HepG2 (cell line): ENCODE measurements at regions not wholly inside any gene's neighbourhood (a gene's known extent, or its start where the extent isn't known, plus 50 kb on each side); places are given as distances from the start of the nearest gene placed in this dataset.
"Not testable (repeated sequence)": the region's sequence is repeated elsewhere in the genome, so short reads cannot be mapped to it uniquely, and the experiment has no call there.

Experiments used
- ATAC-seq: fragments of 200-7000 bp; cut with Tn5 transposase; 3 replicates; pipeline ENCODE4 v1.9.1; 2020; ENCODE audit warnings: mild to moderate bottlenecking, moderate library complexity
- BruUV-seq: library from RNA; stranded (reverse); fragments of 400-500 nt; replicated peaks from 2 replicates; lab custom pipeline; 2021; lab: Mats Ljungman, UMichigan
- CTCF ChIA-PET: fragments of 300-600 bp; formaldehyde crosslinking; extraction: SDS; loops from one replicate; lab custom pipeline; 2021; ENCODE audit warnings: low total read pairs, inconsistent platforms, low intra/inter-chr PET ratio; lab: Yijun Ruan, JAX
- POLR2A ChIA-PET: fragments of 350-600 bp; sonication (Branson Sonifier 250); formaldehyde crosslinking; loops from one replicate; lab custom pipeline; 2020; ENCODE audit warnings: antibody characterized with exemption, inconsistent platforms; lab: Yijun Ruan, JAX
- DNase-seq: peaks from one replicate; pipeline ENCODE4 v3.0.0-alpha.2; 2015; ENCODE audit warnings: low spot score
- FAIRE-seq: peaks from 3 replicates; lab custom pipeline; 2011; peaks lifted over from hg19 to GRCh38; lab: Jason Lieb, UNC
- H2AFZ ChIP-seq: one replicate; pipeline ENCODE4 v1.6.1; 2011; ENCODE audit warnings: low read length, inconsistent platforms
- H3K27ac ChIP-seq: fragments of 300-600 bp; 3 replicates; pipeline ENCODE4 v1.8.0; 2011; ENCODE audit warnings: mixed run types, mild to moderate bottlenecking, mixed read lengths, low read length, inconsistent platforms; ENCODE audit not compliant: insufficient read depth; ENCODE audit errors: extremely low read length
- H3K27me3 ChIP-seq, 2 experiments: fragments of 200-600 bp in 1 of 2; 2 replicates in 1 of 2; 3 replicates in 1 of 2; pipeline versions ENCODE4 v1.6.0 to v1.8.0; 2011; ENCODE audit warnings: low read length in 2 of 2, mild to moderate bottlenecking in 2 of 2, moderate library complexity in 2 of 2, inconsistent platforms in 1 of 2; ENCODE audit not compliant: insufficient read depth in 2 of 2, control insufficient read depth in 1 of 2
- H3K36me3 ChIP-seq, 2 experiments: fragments of 200-600 bp in 1 of 2; replicated peaks in 1 of 2; 2 replicates in 1 of 2; 3 replicates in 1 of 2; pipeline versions ENCODE4 v1.5.1 to v1.8.0; 2011; ENCODE audit warnings: low read length in 2 of 2, inconsistent platforms in 1 of 2; ENCODE audit not compliant: insufficient read depth in 2 of 2, control insufficient read depth in 1 of 2
- H3K4me1 ChIP-seq: 2 replicates; pipeline ENCODE4 v1.5.1; 2012; ENCODE audit warnings: low read length, inconsistent platforms; ENCODE audit not compliant: insufficient read depth
- H3K4me2 ChIP-seq: 2 replicates; pipeline ENCODE4 v1.6.0; 2011; ENCODE audit warnings: low read depth, low read length, inconsistent platforms
- H3K4me3 ChIP-seq, 3 experiments: fragments of 200-600 bp in 1 of 3; sonication (generic), shearing (Covaris generic) in 1 of 3; replicated peaks in 1 of 3; 2 replicates each; pipeline ENCODE4 v1.5.1; 2011 to 2016; ENCODE audit warnings: low read length in 3 of 3, inconsistent platforms in 2 of 3, low read depth in 2 of 3, mild to moderate bottlenecking in 2 of 3, control low read depth in 1 of 3, mixed read lengths in 1 of 3; ENCODE audit not compliant: insufficient read depth in 1 of 3
- H3K79me2 ChIP-seq: one replicate; pipeline ENCODE4 v1.6.1; 2011; ENCODE audit warnings: low read length, inconsistent platforms; ENCODE audit not compliant: insufficient read depth
- H3K9ac ChIP-seq: 2 replicates; pipeline ENCODE4 v1.6.0; 2011; ENCODE audit warnings: mild to moderate bottlenecking, low read depth, low read length, inconsistent platforms; ENCODE audit not compliant: insufficient read depth
- H3K9me3 ChIP-seq: 2 replicates; pipeline ENCODE4 v1.5.1; 2012; ENCODE audit warnings: mild to moderate bottlenecking, low read length
- H4K20me1 ChIP-seq: 2 replicates; pipeline ENCODE4 v1.6.0; 2011; ENCODE audit warnings: inconsistent platforms, mild to moderate bottlenecking, low read length, moderate library complexity; ENCODE audit not compliant: insufficient read depth
- HOXD1 ChIP-seq: sonication (generic); formaldehyde crosslinking; IDR thresholded peaks from 2 replicates; pipeline ENCODE4 v1.5.0; 2020; ENCODE audit warnings: missing genetic modification reagents
- IRX3 ChIP-seq: sonication (generic); formaldehyde crosslinking; IDR thresholded peaks from 2 replicates; pipeline ENCODE4 v1.8.1; 2023; ENCODE audit warnings: mild to moderate bottlenecking, low read depth, missing genetic modification reagents, borderline replicate concordance
- MAFK ChIP-seq, 2 experiments: IDR thresholded peaks in 1 of 2; conservative IDR thresholded peaks in 1 of 2; 2 replicates each; pipeline ENCODE4 v1.6.1; 2011; ENCODE audit warnings: improper control_type of control experiment in 2 of 2, low read length in 2 of 2
- MTF1 ChIP-seq: sonication (generic); formaldehyde crosslinking; IDR thresholded peaks from 2 replicates; pipeline ENCODE4 v1.5.0; 2020; ENCODE audit warnings: missing genetic modification reagents
- PAWR ChIP-seq: sonication (generic); formaldehyde crosslinking; IDR thresholded peaks from 2 replicates; pipeline ENCODE4 v1.4.0; 2020; ENCODE audit warnings: missing genetic modification reagents, mild to moderate bottlenecking, borderline replicate concordance
- REST ChIP-seq, 2 experiments: IDR thresholded peaks; 2 replicates each; pipeline ENCODE4 v1.6.1; 2011 to 2012; ENCODE audit warnings: low read length in 2 of 2, borderline replicate concordance in 1 of 2, low read depth in 1 of 2, mild to moderate bottlenecking in 1 of 2, moderate library complexity in 1 of 2
- ZBTB39 ChIP-seq: sonication (generic); formaldehyde crosslinking; IDR thresholded peaks from 2 replicates; pipeline ENCODE4 v1.5.0; 2020; ENCODE audit warnings: missing genetic modification reagents
- WGBS: methylation state at CpG from one replicate; pipeline ENCODE4 v1.1.6; 2017; ENCODE audit warnings: low lambda C conversion rate; 5-methylcytosine and 5-hydroxymethylcytosine counted together
- in situ Hi-C: cut with HindIII; loops from 2 replicates; pipeline ENCODE4 v1.10.0; 2017; ENCODE audit warnings: low pct_unique_long_range_greater_than_20kb; ENCODE audit not compliant: extremely low pct_ligation_motif_present
- intact Hi-C: fragments of 100-400 bp; cut with micrococcal nuclease; formaldehyde crosslinking; loops from one replicate; pipeline ENCODE4 v1.10.0; 2022; ENCODE audit not compliant: unreplicated experiment
- TF ChIP-seq, protein P1 (sequence below): sonication (generic); formaldehyde crosslinking; IDR thresholded peaks from 2 replicates; pipeline ENCODE4 v1.4.0; 2020; ENCODE audit warnings: mild to moderate bottlenecking, missing genetic modification reagents, borderline replicate concordance

GRCh38 chr6:84944926-84945325 is 180.5 kb upstream of the TBX18 start:
- BruUV-seq, CTCF ChIA-PET, H3K79me2 ChIP-seq, H3K4me3 ChIP-seq, H3K27ac ChIP-seq, H3K36me3 ChIP-seq, H2AFZ ChIP-seq, H3K9ac ChIP-seq, FAIRE-seq, H4K20me1 ChIP-seq, DNase-seq, ATAC-seq, intact Hi-C loops, in situ Hi-C loops, H3K27me3 ChIP-seq, POLR2A ChIA-PET, H3K4me1 ChIP-seq, H3K4me2 ChIP-seq: not testable (repeated sequence)
- WGBS: 4% methylated on average over 7 of the region's 7 CpGs
- peaks cover 11% of the 10 kb centered on the region; the same call in 1 of the 2 replicates for H3K9me3 ChIP-seq
- TF ChIP-seq MAFK (conservative IDR thresholded peaks at IDR 0.05 in 1 of 2, IDR thresholded peaks at IDR 0.05 in 1 of 2; ENCODE audit: low read length in 2 of 2): peak; percentile 8 to 42; a peak in 2 of 4 replicates

- no peak overlapping the region for H3K4me2 ChIP-seq
- ChIA-PET POLR2A (no interaction called here), CTCF (no interaction called here)
- no peaks in the 10 kb centered on the region for H4K20me1 ChIP-seq
- ATAC-seq (no peak), FAIRE-seq (no peak), DNase-seq (no peak)
- H3K27ac ChIP-seq: no peak overlapping the region
- no peak overlapping the region for H3K4me3 ChIP-seq
- H3K36me3 ChIP-seq: no peaks in the 10 kb centered on the region
- H3K9ac ChIP-seq: no peak overlapping the region
- in situ Hi-C loops (no loop called here), intact Hi-C loops (no loop called here)
- BruUV-seq: no TSS peak
- WGBS: 88% methylated on average over 1 of the region's 1 CpG
- H3K9me3 ChIP-seq: 0 out of 2 replicates have a peak, but pooled peaks cover under 1% of the 10 kb centered on the region
- no peaks in the 10 kb centered on the region for H3K27me3 ChIP-seq
- H3K4me1 ChIP-seq: no peaks in the 10 kb centered on the region
- H2AFZ ChIP-seq: no peak overlapping the region
- no peaks in the 10 kb centered on the region for H3K79me2 ChIP-seq
- TF ChIP-seq REST (IDR thresholded peaks at IDR 0.05; ENCODE audit: borderline replicate concordance in 1 of 2, low read depth in 1 of 2, low read length in 2 of 2) (no peak), PAWR (CRISPR knock-in tag) (no peak), IRX3 (CRISPR knock-in tag) (no peak), ZBTB39 (CRISPR knock-in tag) (no peak), HOXD1 (no peak), MTF1 (CRISPR knock-in tag) (no peak)
- TF ChIP-seq, protein P1, sequence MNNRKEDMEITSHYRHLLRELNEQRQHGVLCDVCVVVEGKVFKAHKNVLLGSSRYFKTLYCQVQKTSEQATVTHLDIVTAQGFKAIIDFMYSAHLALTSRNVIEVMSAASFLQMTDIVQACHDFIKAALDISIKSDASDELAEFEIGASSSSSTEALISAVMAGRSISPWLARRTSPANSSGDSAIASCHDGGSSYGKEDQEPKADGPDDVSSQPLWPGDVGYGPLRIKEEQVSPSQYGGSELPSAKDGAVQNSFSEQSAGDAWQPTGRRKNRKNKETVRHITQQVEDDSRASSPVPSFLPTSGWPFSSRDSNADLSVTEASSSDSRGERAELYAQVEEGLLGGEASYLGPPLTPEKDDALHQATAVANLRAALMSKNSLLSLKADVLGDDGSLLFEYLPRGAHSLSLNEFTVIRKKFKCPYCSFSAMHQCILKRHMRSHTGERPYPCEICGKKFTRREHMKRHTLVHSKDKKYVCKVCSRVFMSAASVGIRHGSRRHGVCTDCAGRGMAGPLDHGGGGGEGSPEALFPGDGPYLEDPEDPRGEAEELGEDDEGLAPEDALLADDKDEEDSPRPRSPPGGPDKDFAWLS (CRISPR knock-in tag): no peak
Measured at GRCh38 chr6:84943905-84944304, 179.5 kb upstream of the TBX18 start.
